Neural cell (in vitro differentiated cells): ENCODE measurements at regions not wholly inside any gene's neighbourhood (a gene's known extent, or its start where the extent isn't known, plus 50 kb on each side); places are given as distances from the start of the nearest gene placed in this dataset.

Source experiments
- H2AFZ ChIP-seq: fragments of 200-600, 300-800 bp; sonication (generic), shearing (Covaris generic); 2 replicates; pipeline ENCODE4 v1.6.0; 2014; ENCODE audit warnings: low read depth, mild to moderate bottlenecking, antibody characterized with exemption, low read length, moderate library complexity
- H3F3A ChIP-seq: fragments of 200-600 bp; shearing (Covaris generic); 2 replicates; pipeline ENCODE4 v1.6.1; 2016; ENCODE audit warnings: mild to moderate bottlenecking, moderate library complexity, mixed read lengths, antibody characterized with exemption, low read length; ENCODE audit not compliant: insufficient read depth, poor library complexity, severe bottlenecking
- H3K27ac ChIP-seq: fragments of 200-600, 300-800 bp; sonication (generic), shearing (Covaris generic); 2 replicates; pipeline ENCODE4 v1.5.1; 2014; ENCODE audit warnings: mild to moderate bottlenecking, low read length, moderate library complexity
- H3K27me3 ChIP-seq: fragments of 300-800, 200-600 bp; sonication (generic), shearing (Covaris generic); 2 replicates; pipeline ENCODE4 v1.6.0; 2014; ENCODE audit warnings: mild to moderate bottlenecking, low read depth, low read length, moderate library complexity; ENCODE audit not compliant: insufficient read depth
- H3K36me3 ChIP-seq: fragments of 300-800, 200-600 bp; sonication (generic), shearing (Covaris generic); 2 replicates; pipeline ENCODE4 v1.5.1; 2014; ENCODE audit warnings: mild to moderate bottlenecking, antibody characterized with exemption, low read length, moderate library complexity; ENCODE audit not compliant: insufficient read depth
- H3K4me2 ChIP-seq: fragments of 300-800, 200-600 bp; sonication (generic), shearing (Covaris generic); 2 replicates; pipeline ENCODE4 v1.6.0; 2014; ENCODE audit warnings: mild to moderate bottlenecking, low read length
- H3K4me3 ChIP-seq: fragments of 300-800, 200-600 bp; sonication (generic), shearing (Covaris generic); 2 replicates; pipeline ENCODE4 v1.5.1; 2014; ENCODE audit warnings: mild to moderate bottlenecking, low read length, moderate library complexity
- H3K79me2 ChIP-seq: fragments of 200-600 bp; shearing (Covaris generic); replicated peaks from 2 replicates; pipeline ENCODE4 v1.6.0; 2014; ENCODE audit warnings: mild to moderate bottlenecking, low read length, moderate library complexity; ENCODE audit not compliant: insufficient read depth
- H3K9ac ChIP-seq: fragments of 300-800, 200-600 bp; sonication (generic), shearing (Covaris generic); 2 replicates; pipeline ENCODE4 v1.6.1; 2016; ENCODE audit warnings: mild to moderate bottlenecking, low read length, mixed read lengths
- H3K9me2 ChIP-seq: fragments of 200-600 bp; shearing (Covaris generic); 2 replicates; pipeline ENCODE4 v1.6.1; 2016; ENCODE audit warnings: mild to moderate bottlenecking, low read length, mixed read lengths; ENCODE audit not compliant: insufficient read depth
- H3K9me3 ChIP-seq: fragments of 200-600, 300-800 bp; sonication (generic), shearing (Covaris generic); 2 replicates; pipeline ENCODE4 v1.6.1; 2016; ENCODE audit warnings: mild to moderate bottlenecking, mixed run types, low read length, moderate library complexity, mixed read lengths
- H4K20me1 ChIP-seq: fragments of 200-600 bp; shearing (Covaris generic); 2 replicates; pipeline ENCODE4 v1.6.1; 2016; ENCODE audit warnings: mild to moderate bottlenecking, mixed run types; ENCODE audit not compliant: insufficient read depth
- EP300 ChIP-seq: fragments of 450-650 bp; conservative IDR thresholded peaks from 2 replicates; pipeline ENCODE4 v1.6.1; 2014; ENCODE audit warnings: antibody characterized with exemption, mild to moderate bottlenecking, moderate library complexity; ENCODE audit not compliant: poor library complexity, severe bottlenecking
- EZH2 ChIP-seq: fragments of 200-600, 300-800 bp; shearing (Covaris generic), sonication (generic); IDR thresholded peaks from 2 replicates; pipeline ENCODE4 v1.6.1; 2014; ENCODE audit warnings: antibody characterized with exemption, low read length, borderline replicate concordance, mild to moderate bottlenecking; ENCODE audit not compliant: insufficient read depth, poor library complexity, severe bottlenecking
- MXI1 ChIP-seq: fragments of 450-650 bp; conservative IDR thresholded peaks from 2 replicates; pipeline ENCODE4 v1.6.1; 2014; ENCODE audit warnings: antibody characterized with exemption, mild to moderate bottlenecking; ENCODE audit not compliant: poor library complexity, severe bottlenecking
- POLR2AphosphoS5 ChIP-seq: IDR thresholded peaks from 2 replicates; pipeline ENCODE4 v1.6.1; 2012
- RAD21 ChIP-seq: fragments of 450-650 bp; conservative IDR thresholded peaks from 2 replicates; pipeline ENCODE4 v1.6.1; 2014; ENCODE audit warnings: antibody characterized with exemption, mild to moderate bottlenecking, moderate library complexity
- SMC3 ChIP-seq: fragments of 450-650 bp; conservative IDR thresholded peaks from 2 replicates; pipeline ENCODE4 v1.6.1; 2014; ENCODE audit warnings: antibody characterized with exemption, mild to moderate bottlenecking, moderate library complexity; ENCODE audit not compliant: poor library complexity
- TAF1 ChIP-seq: IDR thresholded peaks from 2 replicates; pipeline ENCODE4 v1.6.1; 2012; ENCODE audit warnings: low read depth
- TF ChIP-seq, protein P1 (sequence below): IDR thresholded peaks from 2 replicates; pipeline ENCODE4 v1.6.1; 2012; ENCODE audit warnings: borderline replicate concordance
- TF ChIP-seq, protein P2 (sequence below): fragments of 450-650 bp; IDR thresholded peaks from 2 replicates; pipeline ENCODE4 v1.5.1; 2014; ENCODE audit warnings: antibody characterized with exemption, mild to moderate bottlenecking, moderate library complexity; ENCODE audit not compliant: poor library complexity, severe bottlenecking

DNA sequence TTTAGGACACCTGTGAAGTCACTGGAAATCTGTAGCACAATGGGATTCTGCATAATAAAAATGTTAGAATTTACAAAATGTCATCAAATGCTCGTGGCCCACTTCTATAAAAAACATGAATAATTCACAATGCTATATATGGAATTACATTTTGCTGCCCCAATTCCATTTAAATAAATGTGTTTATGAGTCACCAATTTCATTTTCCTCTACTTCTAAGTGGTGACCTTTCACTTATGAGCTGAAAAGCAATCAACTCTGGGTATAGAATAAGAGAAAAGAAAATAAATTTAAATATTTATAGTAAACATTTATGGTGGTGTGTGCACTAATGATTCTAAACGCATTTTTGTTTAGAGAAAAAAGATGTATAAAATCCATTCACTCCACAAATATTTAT, 516.7 kb upstream of the MIR17HG start:
- Histone ChIP-seq H2AFZ (no peak overlapping the region), H3K27ac (no peak overlapping the region), H3K4me2 (no peak overlapping the region), H3K36me3 (no peaks in the 10 kb centered on the region), H3F3A (no peaks in the 10 kb centered on the region), H3K9me2 (no peaks in the 10 kb centered on the region), H3K27me3 (no peaks in the 10 kb centered on the region), H3K9ac (no peak overlapping the region), H4K20me1 (no peaks in the 10 kb centered on the region), H3K4me3 (no peak overlapping the region), H3K9me3 (no peaks in the 10 kb centered on the region), H3K79me2 (no peaks in the 10 kb centered on the region)
- TF ChIP-seq EZH2 (no peak), RAD21 (no peak), TAF1 (no peak), SMC3 (no peak), POLR2AphosphoS5 (no peak), EP300 (no peak), MXI1 (no peak)
- TF ChIP-seq, protein P1, sequence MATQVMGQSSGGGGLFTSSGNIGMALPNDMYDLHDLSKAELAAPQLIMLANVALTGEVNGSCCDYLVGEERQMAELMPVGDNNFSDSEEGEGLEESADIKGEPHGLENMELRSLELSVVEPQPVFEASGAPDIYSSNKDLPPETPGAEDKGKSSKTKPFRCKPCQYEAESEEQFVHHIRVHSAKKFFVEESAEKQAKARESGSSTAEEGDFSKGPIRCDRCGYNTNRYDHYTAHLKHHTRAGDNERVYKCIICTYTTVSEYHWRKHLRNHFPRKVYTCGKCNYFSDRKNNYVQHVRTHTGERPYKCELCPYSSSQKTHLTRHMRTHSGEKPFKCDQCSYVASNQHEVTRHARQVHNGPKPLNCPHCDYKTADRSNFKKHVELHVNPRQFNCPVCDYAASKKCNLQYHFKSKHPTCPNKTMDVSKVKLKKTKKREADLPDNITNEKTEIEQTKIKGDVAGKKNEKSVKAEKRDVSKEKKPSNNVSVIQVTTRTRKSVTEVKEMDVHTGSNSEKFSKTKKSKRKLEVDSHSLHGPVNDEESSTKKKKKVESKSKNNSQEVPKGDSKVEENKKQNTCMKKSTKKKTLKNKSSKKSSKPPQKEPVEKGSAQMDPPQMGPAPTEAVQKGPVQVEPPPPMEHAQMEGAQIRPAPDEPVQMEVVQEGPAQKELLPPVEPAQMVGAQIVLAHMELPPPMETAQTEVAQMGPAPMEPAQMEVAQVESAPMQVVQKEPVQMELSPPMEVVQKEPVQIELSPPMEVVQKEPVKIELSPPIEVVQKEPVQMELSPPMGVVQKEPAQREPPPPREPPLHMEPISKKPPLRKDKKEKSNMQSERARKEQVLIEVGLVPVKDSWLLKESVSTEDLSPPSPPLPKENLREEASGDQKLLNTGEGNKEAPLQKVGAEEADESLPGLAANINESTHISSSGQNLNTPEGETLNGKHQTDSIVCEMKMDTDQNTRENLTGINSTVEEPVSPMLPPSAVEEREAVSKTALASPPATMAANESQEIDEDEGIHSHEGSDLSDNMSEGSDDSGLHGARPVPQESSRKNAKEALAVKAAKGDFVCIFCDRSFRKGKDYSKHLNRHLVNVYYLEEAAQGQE = no peak
- TF ChIP-seq, protein P2, sequence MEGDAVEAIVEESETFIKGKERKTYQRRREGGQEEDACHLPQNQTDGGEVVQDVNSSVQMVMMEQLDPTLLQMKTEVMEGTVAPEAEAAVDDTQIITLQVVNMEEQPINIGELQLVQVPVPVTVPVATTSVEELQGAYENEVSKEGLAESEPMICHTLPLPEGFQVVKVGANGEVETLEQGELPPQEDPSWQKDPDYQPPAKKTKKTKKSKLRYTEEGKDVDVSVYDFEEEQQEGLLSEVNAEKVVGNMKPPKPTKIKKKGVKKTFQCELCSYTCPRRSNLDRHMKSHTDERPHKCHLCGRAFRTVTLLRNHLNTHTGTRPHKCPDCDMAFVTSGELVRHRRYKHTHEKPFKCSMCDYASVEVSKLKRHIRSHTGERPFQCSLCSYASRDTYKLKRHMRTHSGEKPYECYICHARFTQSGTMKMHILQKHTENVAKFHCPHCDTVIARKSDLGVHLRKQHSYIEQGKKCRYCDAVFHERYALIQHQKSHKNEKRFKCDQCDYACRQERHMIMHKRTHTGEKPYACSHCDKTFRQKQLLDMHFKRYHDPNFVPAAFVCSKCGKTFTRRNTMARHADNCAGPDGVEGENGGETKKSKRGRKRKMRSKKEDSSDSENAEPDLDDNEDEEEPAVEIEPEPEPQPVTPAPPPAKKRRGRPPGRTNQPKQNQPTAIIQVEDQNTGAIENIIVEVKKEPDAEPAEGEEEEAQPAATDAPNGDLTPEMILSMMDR = no peak

- Histone ChIP-seq H3K36me3 (no peaks in the 10 kb centered on the region), H3K9me3 (no peaks in the 10 kb centered on the region), H3K4me2 (no peak overlapping the region), H2AFZ (no peak overlapping the region), H3K79me2 (no peaks in the 10 kb centered on the region), H3F3A (no peaks in the 10 kb centered on the region), H3K4me3 (no peak overlapping the region), H3K27ac (no peak overlapping the region), H3K9ac (no peak overlapping the region), H4K20me1 (no peaks in the 10 kb centered on the region), H3K27me3 (no peaks in the 10 kb centered on the region), H3K9me2 (no peaks in the 10 kb centered on the region)
- TF ChIP-seq, protein P1 = no peak
- no peak for TF ChIP-seq TAF1
- TF ChIP-seq POLR2AphosphoS5 = no peak
- TF ChIP-seq EP300 = no peak
- no peak for TF ChIP-seq EZH2
- TF ChIP-seq, protein P2 = no peak
- TF ChIP-seq SMC3 = no peak
- no peak for TF ChIP-seq RAD21
- TF ChIP-seq MXI1 = no peak
These were observed 513.5 kb upstream of the MIR17HG start for GRCh38 chr13:90833951-90834350.
